Activated CD4-positive, alpha-beta T cell treated with anti-CD3 and anti-CD28 coated beads, Interleukin-2, Interleukin-4, amounts not matched to agents 100 ng/mL and 50 ng/mL, durations not matched to agents 16 hours and 8 hours (primary cell): ENCODE measurements at regions not wholly inside any gene's neighbourhood (a gene's known extent, or its start where the extent isn't known, plus 50 kb on each side); places are given as distances from the start of the nearest gene placed in this dataset.
"Not testable (repeated sequence)": the region's sequence is repeated elsewhere in the genome, so short reads cannot be mapped to it uniquely, and the experiment has no call there.

Experiments used
- DNase-seq: peaks from one replicate; pipeline ENCODE4 v3.0.0-alpha.2; 2020; ENCODE audit warnings: low spot score

DNA sequence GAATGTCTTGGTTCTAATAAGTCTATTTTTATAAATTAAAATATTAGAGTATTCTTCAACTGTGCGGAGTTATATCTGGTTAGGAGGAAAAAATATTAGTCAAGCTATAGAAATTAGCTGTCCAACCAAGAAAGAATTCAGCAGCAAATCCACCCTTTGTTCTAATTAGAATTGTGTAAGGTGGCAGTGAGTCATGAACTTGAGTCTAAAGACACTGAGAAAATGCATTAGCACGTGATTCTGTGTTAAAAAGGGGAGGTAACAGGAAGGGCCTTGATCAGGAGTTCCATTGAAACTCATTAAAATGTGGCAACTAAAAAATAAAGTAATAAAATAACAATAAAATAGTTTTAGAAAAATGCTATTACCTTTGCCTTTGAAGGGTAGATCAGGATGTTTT lies 398.2 kb upstream of the RGS18 start:
- no peak for DNase-seq

DNA sequence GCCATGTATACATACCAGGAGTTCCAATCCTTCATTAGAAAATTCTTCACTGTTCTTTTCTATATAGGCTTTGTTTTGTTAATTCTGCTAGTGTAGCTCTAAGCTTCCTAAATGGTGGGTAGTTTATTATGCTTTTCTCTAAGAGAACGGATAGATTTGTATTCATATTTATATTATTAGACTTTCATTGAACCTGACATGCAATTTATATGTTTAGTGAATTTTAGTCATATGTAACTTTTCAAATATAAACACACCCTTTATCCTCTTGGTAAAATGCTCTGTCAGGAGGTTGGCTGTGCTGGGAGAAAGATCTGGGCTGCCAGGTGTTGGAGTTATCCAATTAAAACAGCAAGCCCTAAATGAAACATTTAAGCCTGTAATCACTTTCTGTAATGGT lies 369.7 kb upstream of the RGS18 start:
- no peak for DNase-seq

DNA sequence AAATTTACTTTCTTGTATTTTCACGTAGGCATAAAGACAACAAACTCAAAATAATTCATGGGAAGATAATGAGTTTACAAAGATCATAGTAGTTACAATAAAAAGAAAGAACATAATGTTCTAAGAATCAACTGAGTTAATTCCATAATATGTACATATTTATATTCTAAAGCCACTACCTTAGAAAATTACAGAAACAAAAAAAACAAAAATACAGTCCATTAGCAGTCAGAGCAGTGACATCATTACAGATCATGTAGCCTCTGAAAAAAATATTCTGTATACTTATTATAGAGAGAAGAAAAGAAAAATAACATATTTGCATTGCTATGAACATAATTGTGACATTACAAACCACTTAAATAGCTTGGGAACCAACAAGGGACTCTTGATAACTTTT lies 360.1 kb upstream of the RGS18 start:
- no peak for DNase-seq

DNA sequence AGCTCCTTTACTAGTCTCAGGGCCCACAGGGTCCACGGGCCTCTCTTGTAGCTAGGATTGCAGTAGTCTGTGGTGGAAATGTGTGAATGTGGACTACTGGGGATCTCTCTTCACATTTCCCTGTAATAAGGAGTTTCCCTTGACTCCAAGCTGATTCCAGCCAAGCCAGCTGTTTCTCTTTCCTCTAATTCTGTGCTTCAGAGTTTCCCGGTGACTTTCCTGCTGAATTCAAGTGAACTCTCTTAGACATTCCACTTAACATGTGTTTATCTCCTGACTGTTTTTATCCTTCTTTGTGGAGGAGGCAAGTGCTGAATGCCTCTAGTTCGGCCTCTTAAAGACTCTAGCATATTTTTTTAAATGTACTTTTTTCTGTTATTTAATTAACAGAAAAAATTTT lies 354.0 kb upstream of the RGS18 start:
- no peak for DNase-seq

DNA sequence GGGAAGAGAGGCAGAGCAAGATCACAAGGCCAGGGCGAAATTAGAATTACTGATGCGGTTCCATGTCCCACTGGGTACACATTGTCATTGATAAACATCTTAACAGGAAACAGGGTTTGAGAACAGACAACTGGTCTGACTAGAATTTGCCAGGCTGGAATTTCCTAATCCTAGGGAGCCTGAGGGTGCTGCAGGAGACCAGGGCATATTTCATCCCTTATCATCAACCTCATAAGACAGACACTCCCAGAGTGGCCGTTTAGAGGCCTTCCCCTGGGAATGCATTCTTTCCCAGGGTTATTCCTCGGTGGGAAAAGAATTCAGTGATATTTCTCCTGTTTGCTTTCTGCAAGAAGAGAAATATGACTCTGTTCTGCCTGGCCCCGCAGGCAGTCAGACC lies 344.7 kb upstream of the RGS18 start:
- not testable (repeated sequence) for DNase-seq

DNA sequence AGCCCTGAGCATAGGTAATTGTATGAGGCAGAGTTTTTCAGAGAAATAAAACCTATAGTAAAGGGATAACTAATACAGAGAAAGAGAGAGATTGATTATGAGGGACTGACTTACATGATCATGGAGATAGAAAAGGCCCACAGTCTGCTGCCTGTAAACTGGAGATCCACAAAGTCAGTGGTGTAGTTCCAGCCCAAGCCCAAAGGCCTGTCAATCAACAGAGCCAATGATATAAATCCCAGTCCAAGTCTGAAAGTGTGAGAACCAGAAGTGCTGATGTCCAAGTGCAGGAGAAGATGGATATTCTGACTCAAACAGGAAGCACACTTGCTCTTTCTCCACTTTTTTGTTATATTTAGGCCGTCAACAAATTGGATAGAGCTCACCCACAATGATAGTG lies 340.1 kb upstream of the RGS18 start:
- DNase-seq: no peak

DNA sequence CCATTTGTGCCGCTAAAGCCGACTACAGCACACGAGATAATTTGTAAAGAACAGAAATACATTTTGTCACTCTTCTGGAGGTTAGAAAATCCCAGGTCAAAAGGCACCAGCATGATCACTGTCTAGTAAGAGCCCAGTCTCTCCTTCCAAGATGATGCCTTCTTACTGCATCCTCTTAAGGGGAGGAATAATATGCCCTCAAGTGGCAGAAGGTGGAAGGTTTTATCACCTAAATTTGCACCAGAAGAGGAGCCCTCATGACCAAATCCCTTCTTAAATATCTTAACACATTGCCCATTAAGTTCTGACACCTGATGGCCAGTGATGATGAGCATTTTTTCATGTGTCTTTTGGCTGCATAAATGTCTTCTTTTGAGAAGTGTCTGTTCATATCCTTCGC lies 326.7 kb upstream of the RGS18 start:
- no peak for DNase-seq

DNA sequence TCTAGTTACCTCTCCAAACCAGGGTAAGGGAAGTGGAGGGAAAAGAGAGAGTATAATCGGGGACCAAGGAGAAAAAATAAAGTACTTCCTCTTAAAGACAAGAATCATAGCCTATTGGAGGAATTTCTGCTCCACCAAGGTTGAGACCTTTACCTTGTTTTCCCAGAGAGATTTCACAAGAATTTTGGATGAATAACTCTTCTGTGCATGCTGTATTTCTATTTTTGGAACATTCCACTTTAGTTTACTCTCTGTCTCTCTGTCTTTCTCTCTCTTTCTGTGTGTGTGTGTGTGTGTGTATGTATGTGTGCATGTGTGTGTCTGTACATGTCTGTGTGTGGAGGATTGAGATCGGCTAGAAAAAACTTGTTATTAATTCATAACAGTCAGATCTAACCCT lies 318.4 kb upstream of the RGS18 start:
- DNase-seq: no peak

DNA sequence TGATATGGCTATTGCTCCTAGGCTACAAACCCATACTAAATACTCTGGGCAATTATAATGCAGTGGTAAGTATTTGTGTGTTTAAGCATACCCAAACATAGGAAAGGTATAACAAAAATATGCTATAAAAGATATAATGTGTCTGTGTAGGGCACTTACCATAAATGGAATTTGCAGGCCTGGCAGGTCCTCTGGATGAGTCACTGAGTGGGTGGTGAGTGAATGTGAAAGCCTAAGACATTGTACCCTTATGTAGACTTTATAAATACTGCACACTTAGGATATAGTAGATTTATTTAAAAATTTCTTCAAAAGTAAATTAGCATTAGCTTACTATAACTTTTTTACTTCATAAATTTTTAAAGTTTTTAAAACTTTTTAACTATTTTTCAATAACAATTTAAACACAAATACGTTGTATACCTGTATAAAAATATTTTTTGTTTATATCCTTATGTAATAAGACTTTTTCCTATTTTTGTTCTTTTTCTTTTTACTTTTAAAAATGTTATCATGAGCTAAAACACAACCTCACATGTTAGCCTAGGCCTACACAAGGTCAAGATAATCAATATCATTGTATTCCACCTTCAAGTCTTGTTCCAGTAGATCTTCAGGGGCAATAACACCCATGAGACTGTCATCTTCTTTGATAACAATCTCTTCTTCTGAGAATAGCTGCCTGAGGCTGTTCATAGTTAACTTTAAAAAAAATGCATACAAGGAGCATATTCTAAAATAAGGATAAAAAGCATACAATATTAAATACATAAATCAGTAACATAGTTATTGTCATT lies 306.3 kb upstream of the RGS18 start:
- no peak for DNase-seq

DNA sequence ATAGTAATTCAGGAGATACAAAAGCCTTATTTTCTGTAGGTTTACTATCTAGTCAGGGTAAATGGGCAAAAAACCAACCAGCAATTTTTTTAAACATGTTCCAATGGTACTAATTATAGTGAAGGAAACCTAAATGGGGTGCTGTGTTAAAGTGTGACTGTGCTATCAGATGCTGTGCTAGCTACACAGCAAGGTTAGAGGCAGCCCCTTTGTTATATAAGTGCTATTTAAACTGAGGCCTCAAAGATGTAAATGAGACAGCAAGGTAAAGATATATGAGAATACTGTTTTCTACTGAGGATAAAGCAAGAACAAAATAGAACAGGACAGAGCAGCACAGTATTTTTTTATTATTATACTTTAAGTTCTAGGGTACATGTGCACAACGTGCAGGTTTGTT lies 305.4 kb upstream of the RGS18 start:
- no peak for DNase-seq

DNA sequence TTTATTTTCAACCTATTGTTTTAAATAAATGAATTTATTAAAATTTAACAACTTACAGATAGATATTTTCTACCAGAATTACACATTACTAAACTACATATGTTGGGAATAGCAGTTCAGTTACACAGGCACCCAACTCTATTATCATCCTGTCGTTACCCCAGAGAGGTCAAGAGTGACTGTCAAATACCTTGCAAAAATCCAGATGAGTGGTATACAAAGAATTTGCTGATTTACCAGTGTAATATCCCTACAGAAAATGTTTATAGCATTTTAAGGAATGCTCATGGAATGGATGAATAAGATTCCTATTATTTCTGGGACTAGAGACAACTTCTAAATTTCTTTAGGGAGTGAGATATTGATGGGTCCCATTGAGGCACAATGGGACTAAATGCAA lies 300.7 kb upstream of the RGS18 start:
- no peak for DNase-seq

DNA sequence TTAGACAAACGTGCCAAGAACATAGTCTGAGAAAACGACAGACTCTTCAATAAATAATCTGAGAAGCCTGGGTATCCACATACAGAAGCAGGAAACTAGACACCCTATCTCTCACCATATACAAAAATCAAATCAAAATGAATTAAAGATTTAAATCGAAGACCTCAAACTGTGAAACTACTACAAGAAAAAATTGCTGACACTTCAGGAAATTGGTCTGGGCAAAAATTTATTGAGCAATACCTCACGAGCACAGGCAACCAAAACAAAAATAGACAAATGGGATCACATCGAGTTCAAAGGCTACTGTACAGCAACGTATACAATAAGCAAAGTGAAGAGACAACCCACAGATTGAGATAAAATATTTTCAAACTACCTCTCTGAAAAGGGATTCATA lies 292.8 kb upstream of the RGS18 start:
- no peak for DNase-seq

DNA sequence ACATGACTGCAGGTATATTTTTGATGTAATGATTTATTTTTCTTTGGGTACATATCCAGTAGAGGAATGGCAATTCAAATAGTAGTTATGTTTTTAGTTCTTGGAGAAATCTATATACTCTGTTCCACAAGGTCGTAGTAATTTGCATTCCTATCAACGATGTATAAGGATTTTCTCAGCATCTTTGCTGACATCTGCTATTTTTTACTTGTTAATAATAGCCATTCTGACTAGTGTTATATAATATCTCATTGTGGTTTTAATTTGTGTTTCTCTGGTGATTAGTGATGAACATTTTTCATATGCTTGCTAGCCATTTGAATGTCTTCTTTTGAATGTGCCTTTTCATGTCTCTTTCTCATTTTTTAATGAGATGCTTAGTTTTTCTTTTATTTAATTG lies 292.1 kb upstream of the RGS18 start:
- no peak for DNase-seq

DNA sequence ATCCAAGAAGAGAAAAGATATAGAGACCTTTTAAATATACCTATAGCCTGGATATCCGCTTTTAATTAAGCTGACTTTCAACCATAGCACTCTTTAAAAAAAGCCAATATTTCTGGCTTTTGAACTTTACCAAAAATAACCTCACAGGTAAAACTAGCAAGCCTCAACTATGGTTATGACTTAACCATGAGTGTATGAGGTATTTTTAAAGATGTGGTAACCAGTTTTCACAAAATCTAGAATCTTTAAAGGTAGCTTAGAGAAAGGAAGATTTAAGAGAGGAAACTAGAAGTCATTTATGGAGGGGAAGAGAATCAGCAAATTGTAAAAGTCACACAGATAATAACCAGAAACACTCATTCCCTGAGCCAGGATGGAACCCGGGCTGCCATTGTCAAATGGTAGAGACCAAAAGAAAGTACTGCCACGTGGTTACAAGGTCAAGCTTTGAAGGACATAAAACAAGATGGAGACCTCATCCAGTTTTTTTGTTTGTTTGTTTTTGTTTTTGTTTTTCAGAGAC lies 288.4 kb upstream of the RGS18 start:
- no peak for DNase-seq

DNA sequence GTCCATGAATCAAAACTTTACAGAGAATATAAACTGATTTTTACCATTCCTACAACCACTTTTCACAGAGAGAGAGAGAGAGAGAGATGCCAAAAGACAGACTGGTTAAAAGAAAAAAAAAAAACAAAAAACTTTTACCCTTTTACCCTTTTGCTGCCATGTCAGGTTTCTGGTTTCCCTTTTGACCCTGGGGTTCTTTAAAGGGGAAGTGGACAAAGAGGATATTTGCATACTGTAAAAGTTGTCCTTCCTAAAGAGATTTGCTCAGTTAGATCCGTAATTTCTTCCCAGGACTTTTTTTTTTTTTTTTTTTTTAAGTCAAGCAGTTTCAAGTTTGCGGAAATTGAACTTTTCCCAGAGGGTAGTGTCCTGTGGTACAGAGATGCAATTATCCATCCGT lies 287.8 kb upstream of the RGS18 start:
- no peak for DNase-seq

DNA sequence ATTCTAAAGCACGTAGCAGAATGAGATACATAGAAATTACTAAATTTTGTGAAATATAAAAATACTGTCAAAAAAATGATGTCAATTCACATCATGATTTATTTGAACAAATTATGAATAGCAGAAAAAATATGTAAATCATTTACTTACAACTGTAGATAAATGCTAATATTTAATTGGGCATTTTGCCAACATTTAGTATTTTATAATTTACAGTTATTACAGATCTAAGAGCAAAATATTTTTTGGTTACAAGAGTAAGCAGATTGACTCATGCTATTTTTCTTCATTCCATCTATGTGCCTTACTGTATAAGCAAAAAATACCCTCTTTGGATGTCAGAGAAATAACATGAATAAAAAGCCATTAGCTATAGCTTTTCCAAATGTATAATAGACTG lies 282.3 kb upstream of the RGS18 start:
- no peak for DNase-seq

DNA sequence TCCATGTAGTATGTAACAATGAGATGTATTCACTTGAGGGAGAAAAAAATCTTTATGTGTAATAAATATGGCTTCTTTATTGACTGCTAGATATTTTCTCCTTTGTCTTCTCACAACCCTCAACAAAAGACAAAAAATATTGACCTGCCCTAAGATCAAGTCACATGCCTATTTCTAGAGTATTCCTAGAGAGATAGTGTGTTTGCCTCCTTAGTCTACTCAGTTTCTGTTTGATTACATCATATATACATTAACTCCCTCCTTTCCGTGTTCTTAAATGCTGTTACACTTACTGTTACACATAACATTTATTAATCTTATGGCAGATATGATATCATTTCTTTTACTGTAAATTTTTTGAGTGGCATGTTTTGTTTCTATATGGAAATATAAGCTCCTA lies 281.6 kb upstream of the RGS18 start:
- DNase-seq: no peak

DNA sequence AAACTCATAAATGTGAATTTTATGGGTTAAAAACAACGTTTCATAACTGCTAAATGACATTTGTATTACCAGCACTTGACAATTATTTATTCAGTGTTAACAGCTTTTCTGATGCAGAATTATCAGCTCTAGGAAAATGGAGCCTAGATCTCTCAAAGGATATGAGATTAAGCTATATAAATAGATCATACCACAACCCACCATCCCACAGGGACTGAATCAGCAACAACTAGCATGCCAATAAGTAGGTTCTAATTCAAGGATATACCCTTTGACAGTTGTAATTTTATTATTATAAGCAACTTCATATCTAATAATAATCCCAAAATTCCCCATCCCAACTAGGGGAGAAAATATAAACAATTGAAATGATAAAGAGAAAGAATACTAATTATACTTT lies 275.4 kb upstream of the RGS18 start:
- DNase-seq: no peak

DNA sequence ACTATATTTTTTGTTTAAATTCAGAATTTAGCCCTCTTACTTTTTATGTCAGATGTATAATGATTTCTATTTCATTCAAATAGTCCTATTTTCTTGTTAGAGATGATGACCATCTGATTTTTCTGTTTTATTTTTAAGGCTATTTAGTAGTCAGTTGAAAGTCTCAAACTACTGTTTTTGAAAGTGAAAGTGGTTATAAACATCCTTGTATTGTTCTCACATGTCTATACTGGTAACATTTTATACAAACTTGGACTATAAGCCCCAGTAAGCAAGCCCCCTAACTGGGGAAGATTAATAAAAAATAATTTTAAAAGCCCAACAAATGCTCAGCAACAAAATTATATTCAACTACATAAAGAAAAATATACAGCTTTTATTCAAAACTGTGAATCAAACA lies 271.3 kb upstream of the RGS18 start:
- no peak for DNase-seq

DNA sequence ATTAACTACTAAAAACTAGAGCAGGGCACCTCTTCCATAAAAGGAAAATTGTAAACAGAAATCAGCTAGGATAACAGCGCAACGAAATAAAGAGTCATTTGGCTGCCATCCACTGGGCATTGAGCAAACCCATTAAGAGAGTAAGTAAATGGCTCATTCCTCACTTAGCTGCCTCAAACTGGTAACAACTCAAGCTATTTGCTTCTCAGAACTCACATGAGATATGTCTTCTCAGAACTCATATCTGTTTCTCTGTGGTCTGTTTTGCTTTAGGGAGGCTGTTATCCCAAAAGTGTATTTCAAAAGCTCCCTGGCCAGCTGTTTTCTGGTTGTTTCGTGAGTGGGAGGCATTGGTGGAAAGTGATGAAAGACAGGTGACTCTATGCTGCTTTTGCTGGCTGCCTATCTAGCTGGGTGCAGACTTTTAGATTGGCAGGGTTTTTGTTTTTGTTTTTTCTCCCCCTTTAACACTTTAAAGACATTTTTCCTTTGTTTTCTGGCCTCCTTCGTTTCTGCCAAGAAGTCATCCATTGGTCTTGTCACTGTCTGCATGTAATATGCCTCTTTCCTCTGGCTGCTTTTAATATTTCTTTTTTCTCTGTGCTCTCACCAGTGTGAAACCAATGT lies 269.2 kb upstream of the RGS18 start:
- DNase-seq: no peak

DNA sequence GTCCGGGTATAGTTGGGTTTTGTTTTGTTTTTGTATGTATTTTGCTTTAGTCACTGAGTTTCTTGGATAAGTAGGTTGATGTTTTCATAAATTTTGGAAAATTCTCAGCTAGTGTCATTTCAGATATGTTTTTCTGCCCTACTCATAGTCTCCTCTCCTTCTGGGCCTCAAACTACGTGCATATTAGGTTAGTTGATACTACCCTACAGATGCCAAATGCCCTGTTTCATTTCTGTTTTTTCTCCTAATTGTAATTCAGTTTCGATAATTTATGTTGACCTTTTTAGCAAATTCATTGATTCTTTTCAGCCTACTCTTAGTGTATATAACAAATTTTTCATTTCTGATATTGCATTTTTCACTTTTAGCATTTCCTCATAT lies 268.6 kb upstream of the RGS18 start:
- DNase-seq: no peak

DNA sequence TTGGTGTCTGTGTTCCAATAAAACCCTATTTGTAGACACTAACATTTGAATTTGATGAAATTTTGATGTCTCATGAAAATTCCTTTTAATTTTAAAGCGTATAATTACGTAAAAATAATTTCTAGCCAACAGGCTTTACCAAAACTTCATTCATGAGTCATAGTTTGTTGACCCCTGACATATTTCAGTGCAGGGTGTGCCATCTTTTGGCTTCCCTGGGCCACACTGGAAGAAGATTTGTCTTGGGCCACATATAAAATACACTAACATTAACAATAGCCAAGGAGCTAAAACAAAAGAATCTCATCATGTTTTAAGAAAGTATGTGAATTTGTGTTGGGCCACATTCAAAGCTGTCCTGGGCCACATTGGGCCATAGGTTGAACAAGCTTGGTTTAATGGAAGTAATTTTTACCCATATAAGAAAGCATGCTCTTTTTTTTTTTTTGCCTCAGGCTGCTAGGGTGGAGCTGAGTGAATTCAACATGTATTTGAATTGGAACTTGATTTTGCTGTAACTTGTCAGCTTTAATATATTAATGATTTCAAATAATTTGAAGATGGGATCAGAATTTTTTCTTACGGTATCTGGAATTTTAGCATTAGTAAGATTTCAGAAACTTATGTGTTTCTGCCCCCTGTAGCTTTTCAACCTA lies 267.7 kb upstream of the RGS18 start:
- no peak for DNase-seq

DNA sequence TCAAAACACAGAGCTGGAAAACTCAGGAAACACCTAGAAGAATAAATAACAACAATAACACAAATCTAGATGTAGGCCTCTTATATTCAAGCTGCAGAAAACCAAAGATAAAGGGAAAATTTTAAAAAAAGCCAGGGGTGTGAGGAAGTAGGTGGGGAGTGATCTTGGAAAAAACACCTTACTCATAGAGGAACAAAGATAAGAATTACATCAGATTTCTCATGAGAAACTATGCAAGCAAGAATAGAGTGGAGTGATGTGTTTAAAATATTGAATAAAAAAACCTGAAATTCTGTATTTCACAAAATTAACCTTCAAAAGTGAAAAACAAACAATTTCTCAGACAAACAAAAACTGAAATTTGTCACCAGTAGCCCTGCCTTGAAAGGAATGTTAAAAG lies 265.5 kb upstream of the RGS18 start:
- DNase-seq: no peak
